ENCODE measurements at regions not wholly inside any gene's neighbourhood (a gene's known extent, or its start where the extent isn't known, plus 50 kb on each side); places are given as distances from the start of the nearest gene placed in this dataset.

DNA sequence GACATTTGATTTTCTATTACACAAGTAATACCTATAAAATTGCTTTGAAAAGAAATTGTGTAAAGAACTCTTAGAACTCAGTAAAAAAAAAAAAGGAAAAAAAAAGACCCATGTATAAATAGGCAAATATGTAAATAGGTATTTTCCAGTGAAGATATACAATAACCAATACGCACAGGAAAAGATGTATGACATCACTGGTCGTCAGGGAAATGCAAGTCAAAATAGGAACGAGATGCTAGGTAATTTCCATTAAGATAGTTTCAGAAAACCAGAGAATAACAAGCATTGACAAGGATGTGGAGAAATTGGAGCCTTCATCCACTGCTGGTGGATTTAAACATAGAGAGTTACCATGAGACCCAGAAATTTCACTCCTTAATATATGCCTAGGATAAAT lies 708.8 kb downstream of the MTRR start:
- no peak for DNase-seq

DNA sequence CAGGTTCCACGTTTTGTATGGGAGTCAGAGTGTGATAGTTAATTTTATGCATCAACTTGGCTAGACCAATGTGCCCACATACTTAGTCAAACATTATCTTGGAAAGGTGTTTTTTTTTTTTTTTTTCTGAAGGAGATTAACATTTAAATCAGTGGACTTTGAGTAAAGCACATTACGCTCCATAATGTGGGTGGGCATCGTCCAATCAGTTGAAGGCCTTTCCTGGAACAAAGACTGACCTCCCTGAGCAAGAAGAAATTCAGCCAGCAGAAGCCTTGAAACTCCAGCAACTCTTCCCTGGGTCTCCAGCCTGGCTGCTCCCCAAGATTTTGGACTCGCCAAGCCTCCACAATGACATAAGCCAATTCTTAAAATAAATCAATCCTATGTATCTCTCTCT lies 711.4 kb downstream of the MTRR start:
- DNase-seq: no peak

DNA sequence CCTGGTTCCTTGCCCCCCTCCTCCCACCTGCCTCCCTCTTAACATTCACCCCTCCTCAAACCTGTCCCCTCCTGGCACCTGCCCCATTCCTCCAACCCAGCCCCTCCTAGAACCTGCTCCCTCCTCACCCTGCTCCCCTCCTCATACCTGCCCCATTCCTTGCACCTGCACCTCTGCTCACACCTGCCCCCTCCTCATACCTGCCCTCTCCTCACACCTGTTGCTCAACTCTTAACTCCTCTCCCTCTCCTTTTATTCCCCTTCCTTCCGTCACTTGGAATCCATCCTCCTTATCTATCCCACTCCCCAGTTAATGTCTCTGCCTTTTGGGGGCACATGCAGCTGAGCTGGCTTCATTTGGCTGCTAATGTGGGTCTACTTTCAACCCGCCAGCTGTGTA lies 712.1 kb downstream of the MTRR start:
- no peak for DNase-seq

DNA sequence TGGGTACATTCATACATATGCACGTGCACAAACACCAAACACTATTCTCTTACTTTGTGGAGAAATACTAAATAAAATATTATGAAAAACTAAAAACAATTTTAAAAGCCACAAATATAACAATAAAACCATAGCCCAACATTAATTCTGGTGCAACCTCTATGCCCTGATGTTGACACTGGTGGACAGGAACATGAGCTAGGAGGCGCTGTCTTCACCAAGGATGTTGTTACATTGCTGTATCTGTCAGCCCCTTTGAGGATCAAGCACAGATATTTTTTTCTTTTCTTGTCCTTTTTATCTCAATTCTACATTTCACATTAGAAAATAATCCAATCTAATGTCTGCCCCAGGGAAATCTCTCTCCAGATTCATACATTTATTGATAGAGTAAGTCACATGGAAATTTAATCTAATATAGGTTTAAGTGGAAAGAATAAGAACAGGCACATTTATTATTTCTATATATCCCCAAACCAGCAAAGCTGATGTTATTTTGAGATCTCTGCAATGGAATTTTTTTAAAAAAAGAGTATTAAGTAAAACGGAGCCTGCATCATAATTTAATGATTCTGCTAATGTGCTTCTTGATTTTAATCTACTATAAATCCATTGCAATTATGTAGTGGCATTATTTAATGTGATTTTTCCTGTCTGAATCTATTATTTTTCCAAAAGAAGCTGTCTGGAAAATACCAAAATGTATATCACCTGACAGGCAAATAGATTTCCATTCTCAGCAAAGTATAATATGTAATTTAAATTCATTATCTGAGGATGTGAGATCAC lies 716.5 kb downstream of the MTRR start:
- DNase-seq: no peak

DNA sequence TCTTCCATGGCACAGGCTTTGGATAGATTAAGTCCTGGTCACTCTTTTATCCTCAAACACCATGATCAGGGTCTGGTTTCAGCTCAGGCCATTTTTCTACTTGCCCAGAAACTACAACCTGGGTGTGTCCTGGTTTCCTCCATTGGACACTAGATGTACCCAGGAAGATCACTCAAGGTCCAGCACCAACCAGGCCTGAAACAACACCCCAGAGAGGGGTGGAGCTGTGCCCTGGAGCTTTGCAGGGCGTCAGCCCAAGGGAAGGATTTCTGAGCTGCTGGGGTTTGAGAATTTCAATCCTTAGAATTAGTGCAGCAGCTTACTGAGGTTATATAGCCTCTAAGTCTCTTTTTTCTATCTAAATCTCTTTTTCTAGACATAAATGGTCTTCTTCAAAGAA lies 722.0 kb downstream of the MTRR start:
- no peak for DNase-seq

DNA sequence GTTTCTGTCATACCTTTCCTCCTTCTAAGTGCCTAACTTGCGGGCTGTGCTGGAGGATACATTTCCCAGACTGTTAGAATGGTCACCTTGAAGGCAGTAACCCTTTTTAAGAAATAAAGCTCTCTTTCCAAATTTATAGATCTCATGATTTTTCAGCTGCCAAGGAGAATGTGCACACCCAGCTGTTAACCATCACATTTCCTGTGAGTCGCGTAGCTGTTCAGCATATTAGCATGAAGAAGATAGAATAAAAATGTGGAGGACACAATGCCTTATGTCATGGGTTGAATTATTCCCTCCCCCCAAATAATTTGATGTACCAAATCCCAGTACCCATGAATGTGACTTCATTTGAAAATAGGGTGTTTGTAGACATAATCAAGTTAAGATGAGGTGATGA lies 729.4 kb downstream of the MTRR start:
- DNase-seq: peak; percentile 9

DNA sequence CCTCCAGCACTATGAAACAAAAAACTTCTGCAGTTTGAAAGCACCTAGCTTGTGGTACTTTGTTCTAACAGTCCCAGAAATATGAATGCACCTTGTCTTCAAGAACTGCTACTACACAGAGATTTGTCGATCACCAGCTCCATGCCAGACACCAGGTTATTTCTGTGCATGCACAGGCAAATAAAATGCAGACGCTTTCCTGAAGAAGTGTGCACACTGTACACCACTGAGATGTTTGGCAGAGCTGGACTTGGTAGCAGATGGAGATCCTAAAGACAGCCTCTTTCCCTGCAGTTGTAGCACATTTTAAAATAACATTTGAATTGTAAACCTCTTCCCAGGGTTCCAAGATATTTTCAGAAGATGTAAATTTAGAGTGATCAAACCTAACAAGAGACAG lies 730.0 kb downstream of the MTRR start:
- DNase-seq: no peak

DNA sequence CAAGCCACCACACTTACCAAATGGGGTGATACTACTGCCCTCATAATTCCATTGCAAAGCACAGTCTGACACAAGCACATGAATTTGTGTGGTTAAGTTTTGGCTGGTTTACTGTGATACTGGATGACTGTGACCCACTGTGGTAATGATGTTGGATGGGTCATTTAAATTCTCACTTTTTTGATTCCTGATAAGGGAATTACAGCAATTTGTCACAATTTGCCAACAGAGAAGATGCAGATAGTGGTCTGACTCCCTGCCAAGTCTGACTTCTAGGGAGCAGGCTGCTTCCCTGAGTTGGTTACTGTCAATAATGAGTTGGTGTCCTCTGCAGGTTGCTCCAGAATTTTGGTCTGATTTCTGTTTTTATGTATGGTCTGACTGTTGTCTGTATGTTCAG lies 731.9 kb downstream of the MTRR start:
- DNase-seq: no peak

DNA sequence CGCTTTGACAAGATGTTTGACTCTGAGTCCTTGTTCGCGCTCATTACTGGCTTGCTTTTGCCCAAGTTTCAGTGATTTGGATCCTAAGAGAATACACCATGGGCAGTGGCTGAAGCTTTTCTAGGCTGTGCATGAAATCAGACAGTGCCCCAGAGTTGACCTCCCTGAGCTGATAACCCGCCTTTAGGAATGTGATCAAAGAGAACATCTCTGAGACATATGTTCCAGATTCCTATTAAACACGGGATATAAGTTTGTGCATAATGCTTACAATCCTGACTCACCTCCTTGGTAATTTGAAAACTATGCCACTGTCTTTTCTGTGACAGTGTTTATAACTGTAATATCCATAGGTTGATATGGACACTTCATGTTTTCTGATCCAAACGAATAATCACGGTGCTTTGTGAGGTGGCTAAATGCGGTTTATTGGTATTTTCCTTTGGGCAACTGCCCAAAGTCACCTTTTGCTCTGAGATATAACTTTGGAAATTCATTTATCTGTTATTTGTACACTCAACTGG lies 732.9 kb downstream of the MTRR start:
- DNase-seq: peak; percentile 35

DNA sequence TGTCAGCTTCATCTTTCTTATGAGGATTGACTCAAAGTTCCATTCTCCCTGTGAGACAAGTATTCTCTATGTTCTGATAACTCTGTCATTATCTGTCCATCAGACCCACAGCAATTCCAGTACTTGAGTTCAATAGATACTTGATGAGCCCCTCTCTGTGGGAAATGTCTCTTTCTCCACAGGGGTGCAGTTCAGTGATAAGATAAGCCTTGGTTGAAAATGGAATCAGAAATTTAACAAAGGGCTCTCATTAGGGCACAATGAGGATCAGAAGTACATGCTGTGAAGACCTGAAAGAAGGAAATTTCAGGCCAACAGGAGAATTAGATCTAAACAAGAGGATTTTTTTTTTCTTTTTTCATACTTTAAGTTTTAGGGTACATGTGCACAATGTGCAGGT lies 737.3 kb downstream of the MTRR start:
- no peak for DNase-seq

DNA sequence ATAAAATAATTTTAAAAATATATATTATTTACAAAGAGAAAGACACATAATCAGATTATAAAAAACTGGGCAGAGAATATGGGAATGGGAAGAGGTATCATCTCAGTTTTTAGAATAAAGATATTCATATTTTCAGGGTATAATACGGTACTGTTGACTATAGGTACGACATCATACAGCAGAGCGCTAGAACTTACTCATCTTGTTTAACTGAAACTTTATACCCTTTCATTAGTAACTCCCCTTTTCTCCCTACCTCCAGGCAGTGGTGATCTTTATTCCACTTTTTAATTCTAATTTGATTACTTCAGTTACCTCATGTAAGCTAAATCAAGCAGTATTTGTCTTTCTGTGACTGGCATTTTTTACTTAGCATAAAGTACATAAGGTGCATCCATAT lies 742.1 kb downstream of the MTRR start:
- DNase-seq: no peak

DNA sequence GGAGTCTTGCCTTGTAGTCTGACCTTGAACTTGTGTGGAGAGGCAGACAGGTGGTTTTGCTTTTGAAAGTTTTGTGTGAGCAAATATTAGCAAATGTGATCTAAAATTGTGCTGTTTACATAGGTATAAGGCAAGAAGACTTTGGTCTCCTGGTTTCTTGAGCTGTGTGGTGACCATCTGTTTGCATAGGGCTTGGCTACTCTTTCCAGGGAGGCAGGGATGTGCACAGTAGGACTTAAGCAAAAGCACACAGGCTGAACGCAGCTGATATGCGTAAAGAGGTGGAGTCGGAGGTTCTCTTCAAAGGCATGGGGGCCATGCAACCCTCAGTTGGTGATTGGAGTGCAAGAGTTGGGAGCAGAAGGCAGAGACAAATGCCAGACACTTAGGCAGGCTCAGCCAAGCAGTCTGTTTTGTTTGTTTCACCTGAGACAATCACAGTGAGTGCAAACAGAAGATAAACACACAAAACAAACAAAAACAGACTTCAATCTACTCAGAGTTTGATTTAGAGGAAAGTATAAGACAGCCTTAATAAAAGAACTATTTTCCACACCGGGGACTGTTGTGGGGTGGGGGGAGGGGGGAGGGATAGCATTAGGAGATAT lies 744.2 kb downstream of the MTRR start:
- no peak for DNase-seq

DNA sequence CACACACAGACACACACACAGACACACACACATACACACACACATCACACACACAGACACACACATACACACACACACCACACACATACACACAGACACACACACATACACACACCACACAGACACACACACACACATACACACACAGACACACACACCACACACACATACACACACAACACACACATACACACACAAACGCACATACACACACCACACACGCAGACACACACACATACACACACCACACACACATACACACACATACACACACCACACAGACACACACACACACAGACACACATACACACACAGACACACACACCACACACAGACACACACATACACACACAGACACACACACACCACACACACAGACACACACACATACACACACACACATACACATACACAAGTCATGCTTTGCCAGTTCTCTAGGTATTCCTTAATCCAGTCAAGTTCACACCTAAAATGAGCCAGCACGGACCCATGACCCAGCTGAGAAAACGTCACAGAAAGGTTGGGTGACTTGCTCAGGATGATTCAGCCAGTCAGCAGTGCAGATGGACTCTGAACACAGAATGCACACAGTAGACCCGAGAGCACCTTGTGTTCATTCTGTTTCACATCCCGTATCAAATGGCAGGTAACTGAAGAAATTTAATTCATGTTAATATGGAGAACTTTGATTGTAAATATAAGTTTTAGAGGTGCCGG lies 746.4 kb downstream of the MTRR start:
- no peak for DNase-seq

DNA sequence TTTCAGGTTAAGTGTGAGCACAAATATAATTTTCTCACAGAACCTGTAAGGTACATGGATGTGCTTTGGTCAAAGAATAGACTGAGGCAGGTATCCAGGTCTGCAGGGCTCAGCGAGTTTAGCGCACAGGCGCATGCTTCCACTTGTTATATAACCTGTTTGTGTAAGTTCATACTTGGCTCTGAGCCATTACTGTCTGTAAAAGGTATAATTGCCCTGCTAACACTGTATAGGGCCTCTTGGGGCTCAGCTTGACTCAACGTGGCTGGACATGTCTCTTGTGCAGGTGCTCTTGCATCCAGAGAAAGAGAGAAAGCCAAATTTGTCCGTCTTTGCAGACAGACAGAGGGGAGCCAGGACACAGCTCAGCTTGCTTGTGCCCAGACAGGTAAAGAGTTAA lies 759.6 kb downstream of the MTRR start:
- no peak for DNase-seq

DNA sequence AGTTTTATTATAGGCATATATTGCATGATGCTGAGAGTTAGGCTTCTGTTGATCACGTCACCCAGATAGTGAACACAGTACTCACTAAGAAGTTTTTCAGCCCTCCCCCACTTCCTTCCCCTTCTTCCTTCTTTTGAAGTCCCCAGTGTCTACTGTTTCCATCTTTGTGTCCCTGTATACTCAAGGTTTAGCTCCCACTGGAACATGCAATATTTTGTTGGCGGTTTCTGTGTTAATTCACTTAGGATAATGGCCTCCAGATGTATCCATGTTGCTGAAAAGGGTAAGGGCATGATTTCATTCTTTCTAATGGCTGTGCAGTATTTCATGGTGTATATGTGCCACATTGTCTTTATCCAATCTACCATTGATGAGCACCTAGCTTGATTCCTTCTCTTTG lies 764.3 kb downstream of the MTRR start:
- DNase-seq: peak; percentile 37

DNA sequence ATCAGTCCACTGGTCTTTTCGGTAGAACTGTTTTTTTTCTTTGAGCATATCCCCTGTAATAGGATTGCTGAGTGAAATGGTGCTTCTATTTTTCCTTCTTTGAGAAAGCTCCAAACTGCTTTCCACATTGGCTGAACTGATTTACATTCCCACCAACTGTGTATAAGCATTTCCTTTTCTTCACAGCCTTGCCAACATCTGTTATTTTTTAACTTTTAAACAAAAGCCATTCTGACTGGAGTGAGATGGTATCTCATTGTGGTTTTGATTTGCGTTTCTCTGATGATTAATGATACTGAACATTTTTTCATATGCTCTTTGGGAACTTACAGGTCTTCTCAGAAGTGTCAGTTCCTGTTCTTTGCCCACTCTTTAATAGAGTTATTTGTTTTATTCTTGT lies 764.7 kb downstream of the MTRR start:
- DNase-seq: peak; percentile 77

DNA sequence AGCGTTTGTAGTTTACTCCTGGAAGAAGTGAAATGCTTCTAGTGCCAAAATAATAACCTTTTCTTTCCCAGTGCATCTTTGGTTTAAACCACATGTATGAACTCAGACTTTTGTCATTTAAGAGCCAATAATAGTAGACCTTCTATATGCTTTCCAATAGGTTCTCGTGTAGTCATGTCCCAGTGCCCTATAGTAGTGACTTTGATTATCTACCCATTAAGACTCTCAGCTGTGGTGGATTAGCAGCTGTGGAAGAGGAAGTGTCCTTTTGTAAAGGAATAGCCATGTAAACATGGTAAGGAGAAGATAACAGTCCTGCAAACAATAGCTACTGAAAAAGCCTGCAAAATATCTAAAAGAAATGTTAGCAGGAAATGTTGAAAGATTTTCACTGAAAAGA lies 765.3 kb downstream of the MTRR start:
- DNase-seq: no peak

DNA sequence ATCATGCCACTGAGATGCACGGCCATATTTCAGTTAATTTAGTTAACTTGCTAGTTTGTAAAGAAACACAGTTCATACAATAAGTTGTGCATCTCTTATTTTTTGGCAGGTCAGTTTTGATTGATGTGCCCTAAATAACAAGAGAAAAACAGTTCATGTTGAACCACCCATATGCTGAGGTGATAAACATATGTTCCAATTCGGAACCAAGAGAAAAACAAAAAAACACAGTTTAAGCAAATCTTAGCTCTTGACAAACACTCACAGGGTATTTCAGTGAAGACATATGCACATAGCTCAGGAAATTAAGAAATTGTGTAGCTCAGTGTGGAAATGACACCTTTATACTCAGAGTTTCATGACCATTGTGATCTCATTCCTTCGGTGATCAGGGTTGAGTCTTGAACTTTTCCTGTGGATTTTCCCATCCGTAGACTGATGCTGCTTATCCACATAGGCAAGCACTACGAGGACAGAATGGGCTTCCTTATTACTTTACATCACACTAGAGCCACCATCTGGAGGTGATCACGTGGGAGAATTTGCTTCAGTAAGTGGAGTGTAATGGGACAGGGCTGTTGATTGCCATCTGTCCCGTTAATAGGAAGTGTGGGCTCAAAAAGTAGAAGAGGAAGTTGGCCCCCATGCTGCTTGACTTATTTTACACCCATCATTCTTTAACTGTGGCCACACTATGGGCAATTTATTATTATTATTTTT lies 773.0 kb downstream of the MTRR start:
- no peak for DNase-seq

DNA sequence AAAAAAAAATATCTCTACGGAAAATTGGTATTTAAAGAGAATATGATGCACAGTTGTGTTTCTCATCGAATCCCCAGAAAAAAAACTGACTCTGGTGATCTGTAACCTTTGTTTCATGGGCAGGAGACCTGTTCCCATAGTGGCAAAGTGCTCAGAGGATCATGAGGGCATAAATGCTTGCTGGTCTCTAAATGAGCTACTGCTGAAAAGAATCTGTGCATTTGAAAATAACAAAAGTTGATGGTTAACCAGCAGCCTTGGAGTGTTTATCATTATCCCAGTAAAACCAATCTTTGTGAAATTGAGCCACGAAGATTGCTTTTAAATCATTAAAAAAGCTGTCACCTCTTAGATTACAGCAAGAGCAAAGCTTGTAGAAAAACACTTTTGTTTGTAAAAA lies 775.4 kb downstream of the MTRR start:
- no peak for DNase-seq

DNA sequence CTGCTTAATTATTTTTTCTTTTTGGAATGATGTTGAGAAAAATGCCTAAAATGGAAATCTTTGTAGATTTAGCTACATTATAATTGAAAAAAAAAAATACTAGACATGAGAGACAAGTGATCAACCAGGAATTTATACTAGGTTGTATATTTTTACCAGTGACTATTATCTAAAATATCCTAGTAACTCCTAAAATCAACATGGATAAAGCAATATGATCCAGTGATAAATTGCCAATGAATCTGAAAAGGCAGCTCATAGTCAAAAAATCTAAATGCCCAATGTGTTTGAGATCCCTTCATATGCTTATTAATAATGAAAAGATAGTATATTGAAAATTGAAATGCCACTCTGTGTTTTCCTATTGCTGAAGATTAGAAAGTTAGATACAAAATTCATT lies 778.2 kb downstream of the MTRR start:
- peak; percentile 66 for DNase-seq

DNA sequence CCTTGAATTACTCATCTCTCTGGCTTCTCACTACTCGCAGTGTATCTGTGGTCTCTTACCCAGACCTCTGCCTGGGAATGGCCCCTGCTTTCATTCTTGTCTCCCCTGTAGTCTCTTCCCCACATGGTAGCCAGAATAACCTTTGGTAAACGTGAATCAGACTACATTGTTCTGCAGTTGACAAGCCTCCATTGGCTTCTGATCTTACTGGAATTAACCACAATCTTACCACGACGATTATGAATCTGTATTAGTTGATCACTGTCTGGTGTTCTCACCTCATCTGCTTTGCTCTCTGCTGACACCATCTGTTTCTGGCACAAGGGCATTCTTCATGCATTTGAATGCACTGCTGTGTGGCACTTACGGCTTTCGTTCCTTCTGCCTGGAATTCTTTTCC lies 781.2 kb downstream of the MTRR start:
- DNase-seq: peak; percentile 70

DNA sequence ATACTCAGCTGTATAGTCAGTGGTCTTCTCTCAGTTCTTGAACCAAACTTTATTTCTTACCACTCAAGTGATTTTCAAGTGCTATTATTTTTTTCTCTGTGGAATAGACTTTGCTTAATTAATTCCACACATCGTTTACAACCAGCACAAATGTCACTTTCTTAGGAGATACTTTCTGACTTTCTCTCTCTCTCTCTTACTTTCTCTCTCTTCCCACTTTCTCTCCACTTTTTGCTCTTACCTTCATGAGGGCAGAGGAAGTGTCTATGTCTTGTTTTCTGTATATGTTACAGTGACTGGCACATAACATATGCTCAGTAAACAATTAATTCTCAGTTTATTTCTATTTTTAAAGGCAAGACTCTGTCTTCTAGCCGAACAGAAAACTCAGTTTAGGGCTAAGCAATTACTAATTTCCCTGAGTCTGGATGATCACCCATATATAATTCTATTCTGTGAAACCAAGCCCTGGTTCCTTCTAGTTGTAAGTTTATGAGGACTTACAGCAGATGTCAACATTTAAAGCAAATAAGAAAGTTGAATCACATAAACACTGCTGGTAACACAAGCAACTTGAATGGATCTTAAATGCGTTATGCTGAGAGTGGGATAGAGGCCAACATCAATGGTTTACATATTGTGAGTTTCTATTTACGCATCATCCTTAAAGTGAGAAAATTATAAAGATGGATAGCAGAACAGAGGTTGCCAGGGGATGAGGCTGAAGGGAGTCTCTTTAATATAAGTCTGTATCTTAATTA lies 791.4 kb downstream of the MTRR start:
- DNase-seq: no peak
